K562 (cell line): ENCODE measurements at regions not wholly inside any gene's neighbourhood (a gene's known extent, or its start where the extent isn't known, plus 50 kb on each side); places are given as distances from the start of the nearest gene placed in this dataset.

Experiments
- ATAC-seq: fragments of 200-7000 bp; cut with Tn5 transposase; 3 replicates; pipeline ENCODE4 v1.9.1; 2020; ENCODE audit warnings: moderate library complexity
- BruUV-seq: library from RNA; stranded (reverse); fragments of 400-500 nt; replicated peaks from 2 replicates; lab custom pipeline; 2021; lab: Mats Ljungman, UMichigan
- CTCF ChIA-PET: fragments of 300-600 bp; formaldehyde crosslinking; extraction: SDS; loops from one replicate; lab custom pipeline; 2021; ENCODE audit warnings: low intra/inter-chr PET ratio; lab: Yijun Ruan, JAX
- POLR2A ChIA-PET: fragments of 300-600, 350-650 bp; sonication (Branson Sonifier 250); formaldehyde crosslinking; extraction: SDS; loops from one replicate; lab custom pipeline; 2021; ENCODE audit warnings: antibody characterized with exemption, inconsistent platforms; lab: Yijun Ruan, JAX
- DNase-seq, 4 experiments: peaks; one replicate each; pipeline versions ENCODE4 v3.0.0 to v3.0.0-alpha.2; 2011 to 2018; ENCODE audit warnings: low spot score in 3 of 4, mixed read lengths in 3 of 4; ENCODE audit errors: extremely low read depth in 1 of 4
- FAIRE-seq: peaks from 2 replicates; lab custom pipeline; 2011; peaks lifted over from hg19 to GRCh38; lab: Jason Lieb, UNC
- H2AFZ ChIP-seq: 2 replicates; pipeline ENCODE4 v1.6.0; 2011; ENCODE audit warnings: low read depth, low read length, control low read depth, inconsistent platforms
- H3K27ac ChIP-seq: fragments of 200-600 bp; 3 replicates; pipeline ENCODE4 v1.8.0; 2011; ENCODE audit warnings: low read depth, mild to moderate bottlenecking, control low read depth, inconsistent platforms, low read length, moderate library complexity, mixed read lengths; ENCODE audit errors: extremely low read depth
- H3K27me3 ChIP-seq, 2 experiments: fragments of 300-600 bp in 1 of 2; 2 replicates in 1 of 2; 3 replicates in 1 of 2; pipeline versions ENCODE4 v1.6.0 to v1.8.0; 2011; ENCODE audit warnings: inconsistent platforms in 2 of 2, low read length in 2 of 2, mild to moderate bottlenecking in 1 of 2, mixed read lengths in 1 of 2, moderate library complexity in 1 of 2; ENCODE audit not compliant: control insufficient read depth in 2 of 2, insufficient read depth in 2 of 2
- H3K36me3 ChIP-seq: fragments of 300-600 bp; 3 replicates; pipeline ENCODE4 v1.8.0; 2011; ENCODE audit warnings: mild to moderate bottlenecking, low read length, inconsistent platforms; ENCODE audit not compliant: control insufficient read depth, insufficient read depth
- H3K4me1 ChIP-seq, 2 experiments: fragments of 200-600 bp in 1 of 2; replicated peaks in 1 of 2; 2 replicates in 1 of 2; 3 replicates in 1 of 2; pipeline versions ENCODE4 v1.5.1 to v1.8.0; 2011; ENCODE audit warnings: inconsistent platforms in 2 of 2, low read length in 2 of 2, mild to moderate bottlenecking in 1 of 2, mixed read lengths in 1 of 2, moderate library complexity in 1 of 2; ENCODE audit not compliant: control insufficient read depth in 2 of 2, insufficient read depth in 2 of 2
- H3K4me2 ChIP-seq: 2 replicates; pipeline ENCODE4 v1.6.1; 2011; ENCODE audit warnings: low read length, control low read depth, inconsistent platforms, mixed read lengths; ENCODE audit not compliant: insufficient read depth
- H3K4me3 ChIP-seq: fragments of 200-600 bp; sonication (generic), shearing (Covaris generic); 2 replicates; pipeline ENCODE4 v1.5.1; 2016; ENCODE audit warnings: control low read depth, inconsistent platforms
- H3K79me2 ChIP-seq: fragments of 200-600 bp; 3 replicates; pipeline ENCODE4 v1.8.0; 2011; ENCODE audit warnings: low read length, inconsistent platforms; ENCODE audit not compliant: control insufficient read depth, insufficient read depth
- H3K9ac ChIP-seq, 2 experiments: 2 replicates each; pipeline versions ENCODE4 v1.6.0 to v1.6.1; 2011; ENCODE audit warnings: low read depth in 2 of 2, low read length in 2 of 2, control low read depth in 1 of 2, inconsistent platforms in 1 of 2, mild to moderate bottlenecking in 1 of 2, mixed read lengths in 1 of 2; ENCODE audit not compliant: insufficient read depth in 1 of 2
- H3K9me1 ChIP-seq: one replicate; pipeline ENCODE4 v1.6.0; 2011; ENCODE audit warnings: inconsistent platforms, mild to moderate bottlenecking, low read length, moderate library complexity; ENCODE audit not compliant: control insufficient read depth, insufficient read depth
- H3K9me3 ChIP-seq: replicated peaks from 2 replicates; pipeline ENCODE4 v1.5.1; 2011; ENCODE audit warnings: low read depth, low read length, inconsistent platforms; ENCODE audit not compliant: control insufficient read depth, insufficient read depth
- H4K20me1 ChIP-seq: replicated peaks from 2 replicates; pipeline ENCODE4 v1.6.1; 2011; ENCODE audit warnings: low read length, inconsistent platforms, mixed read lengths; ENCODE audit not compliant: control insufficient read depth, insufficient read depth
- BCL6 ChIP-seq: fragments of 250-450 bp; sonication (Bioruptor Pico); IDR thresholded peaks from 2 replicates; pipeline ENCODE4 v1.4.0; 2020
- BDP1 ChIP-seq: IDR thresholded peaks from 3 replicates; pipeline ENCODE4 v1.6.1; 2011; ENCODE audit not compliant: insufficient read length, insufficient read depth
- FOXA3 ChIP-seq, 2 experiments: fragments of 450-650 bp in 1 of 2; sonication (generic) in 1 of 2; formaldehyde crosslinking; IDR thresholded peaks in 1 of 2; conservative IDR thresholded peaks in 1 of 2; 2 replicates each; pipeline versions ENCODE4 v1.4.0 to v1.8.0; 2020 to 2022; ENCODE audit warnings: mild to moderate bottlenecking in 2 of 2, missing genetic modification reagents in 1 of 2
- FOXK1 ChIP-seq: sonication (generic); formaldehyde crosslinking; IDR thresholded peaks from 2 replicates; pipeline ENCODE4 v1.8.0; 2022; ENCODE audit warnings: missing genetic modification reagents, mild to moderate bottlenecking, borderline replicate concordance
- SRSF9 ChIP-seq: fragments of 200-400 bp; formaldehyde crosslinking; IDR thresholded peaks from 2 replicates; pipeline ENCODE4 v1.6.1; 2017; ENCODE audit warnings: low read depth, low read length, borderline replicate concordance
- U2AF2 ChIP-seq: fragments of 200-400 bp; formaldehyde crosslinking; optimal IDR thresholded peaks from 2 replicates; pipeline ENCODE3; 2017; ENCODE audit warnings: low read depth, mild to moderate bottlenecking, low read length
- XRCC5 ChIP-seq: fragments of 200-400 bp; formaldehyde crosslinking; IDR thresholded peaks from 2 replicates; pipeline ENCODE4 v1.6.1; 2017; ENCODE audit warnings: low read depth, mild to moderate bottlenecking, low read length
- ZNF121 ChIP-seq: sonication (generic); formaldehyde crosslinking; conservative IDR thresholded peaks from 2 replicates; pipeline ENCODE4 v1.8.0; 2022; ENCODE audit warnings: missing genetic modification reagents
- ZNF589 ChIP-seq: fragments of 200-800 bp; sonication (Bioruptor generic); IDR thresholded peaks from 2 replicates; pipeline ENCODE4 v1.6.1; 2016; ENCODE audit warnings: low read depth, missing genetic modification characterization, missing compliant biosample characterization
- WGBS: fragments of 100-300 bp; shearing (Covaris generic); methylation state at CpG from one replicate; pipeline ENCODE4 v1.1.6; 2016; ENCODE audit warnings: low coverage, mixed read lengths; ENCODE audit not compliant: insufficient coverage; ENCODE audit errors: missing lambda C conversion rate; 5-methylcytosine and 5-hydroxymethylcytosine counted together
- in situ Hi-C: fragments of 300-500 bp; cut with MboI; formaldehyde crosslinking; loops from 4 replicates; pipeline ENCODE4 v1.15.0; 2018; ENCODE audit warnings: inconsistent platforms, mixed read lengths
- intact Hi-C: fragments of 100-400 bp; cut with micrococcal nuclease; formaldehyde crosslinking; loops from 2 replicates; pipeline ENCODE4 v1.14.2; 2022
- TF ChIP-seq, protein P1 (sequence below), 2 experiments: fragments of 450-650 bp; IDR thresholded peaks; 2 replicates each; pipeline ENCODE4 v1.6.1; 2016
- TF ChIP-seq, protein P2 (sequence below): fragments of 250-450 bp; sonication (Bioruptor Pico); IDR thresholded peaks from 2 replicates; pipeline ENCODE4 v1.5.1; 2021; ENCODE audit warnings: mild to moderate bottlenecking
- TF ChIP-seq, protein P3 (sequence below): IDR thresholded peaks from 3 replicates; pipeline ENCODE4 v1.6.1; 2011; ENCODE audit warnings: borderline replicate concordance, mild to moderate bottlenecking, moderate library complexity; ENCODE audit not compliant: insufficient read length; ENCODE audit errors: extremely low read depth

DNA sequence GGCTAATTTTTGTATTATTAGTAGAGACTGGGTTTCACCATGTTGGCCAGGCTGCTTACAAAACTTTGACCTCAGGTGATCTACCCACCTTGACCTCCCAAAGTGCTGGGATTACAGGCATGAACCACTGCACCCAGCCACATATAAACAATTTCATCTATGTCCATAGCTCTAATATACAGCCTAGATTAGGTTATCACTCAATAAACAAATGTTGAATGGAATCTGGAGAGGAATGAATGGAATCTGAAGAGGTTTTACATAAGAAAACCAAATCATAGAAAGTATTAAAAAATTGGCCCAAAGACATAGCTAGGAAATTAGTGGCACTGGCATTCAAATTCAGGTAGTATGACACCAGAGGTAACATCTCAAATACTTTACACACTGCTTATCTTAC lies 1401.4 kb upstream of the TENM4 start:
- intact Hi-C loops, result no loop called here
- Histone ChIP-seq H3K4me1 (no peaks in the 10 kb centered on the region), H4K20me1 (no peaks in the 10 kb centered on the region), H3K4me2 (no peak overlapping the region), H3K36me3 (no peaks in the 10 kb centered on the region), H3K79me2 (no peaks in the 10 kb centered on the region), H3K9me1 (no peaks in the 10 kb centered on the region), H3K27me3 (no peaks in the 10 kb centered on the region), H3K27ac (no peak overlapping the region), H2AFZ (no peak overlapping the region), H3K9me3 (no peaks in the 10 kb centered on the region), H3K9ac (no peak overlapping the region), H3K4me3 (no peak overlapping the region)
- no peak for FAIRE-seq
- ChIA-PET POLR2A (no interaction called here), CTCF (no interaction called here)
- no peak for TF ChIP-seq U2AF2
- no peak for TF ChIP-seq SRSF9
- TF ChIP-seq FOXK1 (CRISPR knock-in tag), result no peak
- no peak for TF ChIP-seq BDP1
- no peak for TF ChIP-seq ZNF589 (CRISPR knock-in tag)
- no peak for TF ChIP-seq ZNF121 (CRISPR knock-in tag)
- in situ Hi-C loops, result no loop called here
- no TSS peak for BruUV-seq
- no peak for ATAC-seq
- no peak for DNase-seq

DNA sequence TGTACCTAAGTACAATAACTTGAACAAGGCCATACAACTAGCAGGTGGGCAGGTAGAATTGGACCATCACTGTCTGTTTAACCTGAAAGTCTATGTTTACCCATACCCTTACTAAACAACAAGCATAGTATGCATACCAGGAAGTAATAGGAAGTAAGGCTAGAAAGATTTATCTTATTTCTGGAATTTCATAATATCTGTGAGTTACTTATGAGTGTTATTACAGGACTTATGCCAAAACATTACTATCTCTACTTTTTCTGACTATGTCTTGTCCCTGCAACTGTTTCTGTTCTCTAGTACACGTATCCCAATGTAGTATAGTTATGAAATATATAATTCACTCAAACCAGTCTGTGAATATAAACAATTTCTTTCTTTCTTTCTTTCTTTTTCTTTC lies 1400.8 kb upstream of the TENM4 start:
- no TSS peak for BruUV-seq
- no peak for FAIRE-seq
- TF ChIP-seq, protein P1, sequence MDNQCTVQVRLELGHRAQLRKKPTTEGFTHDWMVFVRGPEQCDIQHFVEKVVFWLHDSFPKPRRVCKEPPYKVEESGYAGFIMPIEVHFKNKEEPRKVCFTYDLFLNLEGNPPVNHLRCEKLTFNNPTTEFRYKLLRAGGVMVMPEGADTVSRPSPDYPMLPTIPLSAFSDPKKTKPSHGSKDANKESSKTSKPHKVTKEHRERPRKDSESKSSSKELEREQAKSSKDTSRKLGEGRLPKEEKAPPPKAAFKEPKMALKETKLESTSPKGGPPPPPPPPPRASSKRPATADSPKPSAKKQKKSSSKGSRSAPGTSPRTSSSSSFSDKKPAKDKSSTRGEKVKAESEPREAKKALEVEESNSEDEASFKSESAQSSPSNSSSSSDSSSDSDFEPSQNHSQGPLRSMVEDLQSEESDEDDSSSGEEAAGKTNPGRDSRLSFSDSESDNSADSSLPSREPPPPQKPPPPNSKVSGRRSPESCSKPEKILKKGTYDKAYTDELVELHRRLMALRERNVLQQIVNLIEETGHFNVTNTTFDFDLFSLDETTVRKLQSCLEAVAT (IDR thresholded peaks at IDR 0.05), result no peak
- TF ChIP-seq BCL6 (no peak), XRCC5 (no peak), FOXA3 (CRISPR knock-in tag; conservative IDR thresholded peaks at IDR 0.05 in 1 of 2, IDR thresholded peaks at IDR 0.05 in 1 of 2) (no peak)
- TF ChIP-seq, protein P2, sequence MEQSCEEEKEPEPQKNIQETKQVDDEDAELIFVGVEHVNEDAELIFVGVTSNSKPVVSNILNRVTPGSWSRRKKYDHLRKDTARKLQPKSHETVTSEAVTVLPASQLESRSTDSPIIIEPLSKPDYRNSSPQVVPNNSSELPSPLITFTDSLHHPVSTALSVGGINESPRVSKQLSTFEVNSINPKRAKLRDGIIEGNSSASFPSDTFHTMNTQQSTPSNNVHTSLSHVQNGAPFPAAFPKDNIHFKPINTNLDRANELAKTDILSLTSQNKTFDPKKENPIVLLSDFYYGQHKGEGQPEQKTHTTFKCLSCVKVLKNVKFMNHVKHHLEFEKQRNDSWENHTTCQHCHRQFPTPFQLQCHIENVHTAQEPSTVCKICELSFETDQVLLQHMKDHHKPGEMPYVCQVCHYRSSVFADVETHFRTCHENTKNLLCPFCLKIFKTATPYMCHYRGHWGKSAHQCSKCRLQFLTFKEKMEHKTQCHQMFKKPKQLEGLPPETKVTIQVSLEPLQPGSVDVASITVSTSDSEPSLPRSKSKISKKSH (CRISPR knock-in tag), result no peak
- TF ChIP-seq, protein P3, sequence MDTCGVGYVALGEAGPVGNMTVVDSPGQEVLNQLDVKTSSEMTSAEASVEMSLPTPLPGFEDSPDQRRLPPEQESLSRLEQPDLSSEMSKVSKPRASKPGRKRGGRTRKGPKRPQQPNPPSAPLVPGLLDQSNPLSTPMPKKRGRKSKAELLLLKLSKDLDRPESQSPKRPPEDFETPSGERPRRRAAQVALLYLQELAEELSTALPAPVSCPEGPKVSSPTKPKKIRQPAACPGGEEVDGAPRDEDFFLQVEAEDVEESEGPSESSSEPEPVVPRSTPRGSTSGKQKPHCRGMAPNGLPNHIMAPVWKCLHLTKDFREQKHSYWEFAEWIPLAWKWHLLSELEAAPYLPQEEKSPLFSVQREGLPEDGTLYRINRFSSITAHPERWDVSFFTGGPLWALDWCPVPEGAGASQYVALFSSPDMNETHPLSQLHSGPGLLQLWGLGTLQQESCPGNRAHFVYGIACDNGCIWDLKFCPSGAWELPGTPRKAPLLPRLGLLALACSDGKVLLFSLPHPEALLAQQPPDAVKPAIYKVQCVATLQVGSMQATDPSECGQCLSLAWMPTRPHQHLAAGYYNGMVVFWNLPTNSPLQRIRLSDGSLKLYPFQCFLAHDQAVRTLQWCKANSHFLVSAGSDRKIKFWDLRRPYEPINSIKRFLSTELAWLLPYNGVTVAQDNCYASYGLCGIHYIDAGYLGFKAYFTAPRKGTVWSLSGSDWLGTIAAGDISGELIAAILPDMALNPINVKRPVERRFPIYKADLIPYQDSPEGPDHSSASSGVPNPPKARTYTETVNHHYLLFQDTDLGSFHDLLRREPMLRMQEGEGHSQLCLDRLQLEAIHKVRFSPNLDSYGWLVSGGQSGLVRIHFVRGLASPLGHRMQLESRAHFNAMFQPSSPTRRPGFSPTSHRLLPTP, result no peak

More for the DNA sequence above, 1400.8 kb upstream of the TENM4 start:
- H3K27me3 ChIP-seq, result no peaks in the 10 kb centered on the region
- intact Hi-C loops, result no loop called here
- H2AFZ ChIP-seq, result no peak overlapping the region
- H3K36me3 ChIP-seq, result no peaks in the 10 kb centered on the region
- H3K4me1 ChIP-seq, result no peaks in the 10 kb centered on the region
- H3K4me3 ChIP-seq, result no peak overlapping the region
- ChIA-PET POLR2A (no interaction called here), CTCF (no interaction called here)
- DNase-seq (no peak), ATAC-seq (no peak)
- H3K27ac ChIP-seq, result no peak overlapping the region
- in situ Hi-C loops, result no loop called here
- no peaks in the 10 kb centered on the region for H3K9me1 ChIP-seq
- H3K9me3 ChIP-seq, result no peaks in the 10 kb centered on the region
- no peak overlapping the region for H3K9ac ChIP-seq
- 0% methylated on average over 1 of the region's 1 CpG for WGBS
- H3K4me2 ChIP-seq, result no peak overlapping the region
- no peaks in the 10 kb centered on the region for H4K20me1 ChIP-seq
- H3K79me2 ChIP-seq, result no peaks in the 10 kb centered on the region
